ENCODE measurements at regions not wholly inside any gene's neighbourhood (a gene's known extent, or its start where the extent isn't known, plus 50 kb on each side); places are given as distances from the start of the nearest gene placed in this dataset.

DNA sequence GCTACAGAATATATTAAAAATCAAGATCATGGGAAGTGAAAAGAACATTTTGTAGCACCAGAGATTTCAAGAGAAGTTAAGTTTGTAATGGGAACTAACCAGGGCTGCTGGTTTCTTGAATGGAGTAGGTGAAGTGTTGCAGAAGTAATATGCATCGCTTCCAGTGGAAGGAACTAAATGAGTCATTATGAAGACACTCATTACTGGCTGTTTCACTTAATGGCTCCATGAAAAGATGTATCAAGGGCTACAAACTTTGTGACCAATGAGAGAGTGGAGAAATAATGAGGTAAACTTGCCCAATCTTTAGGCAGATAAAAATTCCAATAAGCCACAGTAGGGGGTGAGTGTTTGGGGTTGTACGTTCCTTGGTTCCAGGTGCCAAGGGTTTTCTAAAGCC, 380.4 kb upstream of the POU3F3 start:
- Histone ChIP-seq H3K9ac (ENCODE audit: low read depth, low read length) (no peak overlapping the region), H3K4me2 (ENCODE audit: insufficient read depth, low read length) (no peak overlapping the region), H3K9me3 (ENCODE audit: insufficient read depth, low read length, severe bottlenecking) (no peaks in the 10 kb centered on the region), H3K36me3 (ENCODE audit: insufficient read depth, low read length) (no peaks in the 10 kb centered on the region), H3K4me1 (ENCODE audit: insufficient read depth, low read length) (no peaks in the 10 kb centered on the region), H2AFZ (ENCODE audit: low read depth, low read length) (no peak overlapping the region), H4K20me1 (ENCODE audit: insufficient read depth, low read length) (no peaks in the 10 kb centered on the region), H3K79me2 (ENCODE audit: insufficient read depth, low read length) (no peaks in the 10 kb centered on the region), H3K27me3 (ENCODE audit: insufficient read depth, low read length, poor library complexity) (no peaks in the 10 kb centered on the region), H3K27ac (ENCODE audit: low read length) (no peak overlapping the region), H3K4me3 (ENCODE audit: low read depth in 1 of 2, low read length in 2 of 2) (no peak overlapping the region)
- no peak for DNase-seq
- ATAC-seq (ENCODE audit: insufficient read depth, low read depth), result no peak
- TF ChIP-seq, protein P1, sequence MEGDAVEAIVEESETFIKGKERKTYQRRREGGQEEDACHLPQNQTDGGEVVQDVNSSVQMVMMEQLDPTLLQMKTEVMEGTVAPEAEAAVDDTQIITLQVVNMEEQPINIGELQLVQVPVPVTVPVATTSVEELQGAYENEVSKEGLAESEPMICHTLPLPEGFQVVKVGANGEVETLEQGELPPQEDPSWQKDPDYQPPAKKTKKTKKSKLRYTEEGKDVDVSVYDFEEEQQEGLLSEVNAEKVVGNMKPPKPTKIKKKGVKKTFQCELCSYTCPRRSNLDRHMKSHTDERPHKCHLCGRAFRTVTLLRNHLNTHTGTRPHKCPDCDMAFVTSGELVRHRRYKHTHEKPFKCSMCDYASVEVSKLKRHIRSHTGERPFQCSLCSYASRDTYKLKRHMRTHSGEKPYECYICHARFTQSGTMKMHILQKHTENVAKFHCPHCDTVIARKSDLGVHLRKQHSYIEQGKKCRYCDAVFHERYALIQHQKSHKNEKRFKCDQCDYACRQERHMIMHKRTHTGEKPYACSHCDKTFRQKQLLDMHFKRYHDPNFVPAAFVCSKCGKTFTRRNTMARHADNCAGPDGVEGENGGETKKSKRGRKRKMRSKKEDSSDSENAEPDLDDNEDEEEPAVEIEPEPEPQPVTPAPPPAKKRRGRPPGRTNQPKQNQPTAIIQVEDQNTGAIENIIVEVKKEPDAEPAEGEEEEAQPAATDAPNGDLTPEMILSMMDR (IDR thresholded peaks at IDR 0.05; ENCODE audit: borderline replicate concordance, extremely low read depth, low read length, poor library complexity, severe bottlenecking), result no peak
- TF ChIP-seq EZH2 (IDR thresholded peaks at IDR 0.05; ENCODE audit: borderline replicate concordance, low read depth, low read length, severe bottlenecking), result no peak

DNA sequence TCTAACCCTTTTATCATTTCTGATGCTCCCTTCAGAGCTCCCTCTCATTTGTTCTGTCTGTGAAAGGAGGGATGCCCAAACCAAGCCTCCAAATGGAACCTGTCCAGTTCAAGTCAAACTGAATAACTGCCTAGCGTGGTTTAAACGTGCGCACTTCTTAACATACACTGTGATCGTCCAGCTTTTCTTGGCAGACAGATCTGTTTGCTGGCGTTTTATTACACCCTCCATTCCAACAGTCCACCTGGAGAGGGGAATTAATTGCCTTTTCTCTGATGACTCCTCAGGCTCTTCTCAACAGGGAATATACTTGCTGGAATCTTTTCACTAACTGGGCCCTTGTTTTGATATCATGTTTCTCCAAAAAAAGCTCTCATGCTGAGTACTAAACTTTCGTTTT, 379.2 kb upstream of the POU3F3 start:
- Histone ChIP-seq H3K4me2 (ENCODE audit: insufficient read depth, low read length) (no peak overlapping the region), H3K9me3 (ENCODE audit: insufficient read depth, low read length, severe bottlenecking) (no peaks in the 10 kb centered on the region), H2AFZ (ENCODE audit: low read depth, low read length) (no peak overlapping the region), H3K4me3 (ENCODE audit: low read depth in 1 of 2, low read length in 2 of 2) (no peak overlapping the region), H3K27me3 (ENCODE audit: insufficient read depth, low read length, poor library complexity) (no peaks in the 10 kb centered on the region), H3K4me1 (ENCODE audit: insufficient read depth, low read length) (no peaks in the 10 kb centered on the region), H3K79me2 (ENCODE audit: insufficient read depth, low read length) (no peaks in the 10 kb centered on the region), H4K20me1 (ENCODE audit: insufficient read depth, low read length) (no peaks in the 10 kb centered on the region), H3K27ac (ENCODE audit: low read length) (no peak overlapping the region), H3K9ac (ENCODE audit: low read depth, low read length) (no peak overlapping the region), H3K36me3 (ENCODE audit: insufficient read depth, low read length) (no peaks in the 10 kb centered on the region)
- TF ChIP-seq, protein P1 (IDR thresholded peaks at IDR 0.05; ENCODE audit: borderline replicate concordance, extremely low read depth, low read length, poor library complexity, severe bottlenecking), result no peak
- no peak for TF ChIP-seq EZH2 (IDR thresholded peaks at IDR 0.05; ENCODE audit: borderline replicate concordance, low read depth, low read length, severe bottlenecking)
- DNase-seq, result no peak
- ATAC-seq (ENCODE audit: insufficient read depth, low read depth), result no peak

- TF ChIP-seq, protein P1 (IDR thresholded peaks at IDR 0.05; ENCODE audit: borderline replicate concordance, extremely low read depth, low read length, poor library complexity, severe bottlenecking), result no peak
- TF ChIP-seq EZH2 (IDR thresholded peaks at IDR 0.05; ENCODE audit: borderline replicate concordance, low read depth, low read length, severe bottlenecking), result no peak
- DNase-seq (no peak), ATAC-seq (ENCODE audit: insufficient read depth, low read depth) (no peak)
- no peak overlapping the region for H3K4me2 ChIP-seq (ENCODE audit: insufficient read depth, low read length)
- no peak overlapping the region for H3K4me3 ChIP-seq (ENCODE audit: low read depth in 1 of 2, low read length in 2 of 2)
- H3K9ac ChIP-seq (ENCODE audit: low read depth, low read length), result no peak overlapping the region
- H3K9me3 ChIP-seq (ENCODE audit: insufficient read depth, low read length, severe bottlenecking), result no peaks in the 10 kb centered on the region
- H3K4me1 ChIP-seq (ENCODE audit: insufficient read depth, low read length), result no peaks in the 10 kb centered on the region
- no peaks in the 10 kb centered on the region for H3K79me2 ChIP-seq (ENCODE audit: insufficient read depth, low read length)
- H3K27ac ChIP-seq (ENCODE audit: low read length), result no peak overlapping the region
- no peaks in the 10 kb centered on the region for H3K27me3 ChIP-seq (ENCODE audit: insufficient read depth, low read length, poor library complexity)
- H4K20me1 ChIP-seq (ENCODE audit: insufficient read depth, low read length), result no peaks in the 10 kb centered on the region
- no peak overlapping the region for H2AFZ ChIP-seq (ENCODE audit: low read depth, low read length)
- no peaks in the 10 kb centered on the region for H3K36me3 ChIP-seq (ENCODE audit: insufficient read depth, low read length)
These were observed 377.8 kb upstream of the POU3F3 start for GRCh38 chr2:104476075-104476474.

- Histone ChIP-seq H3K9ac (ENCODE audit: low read depth, low read length) (no peak overlapping the region), H3K4me1 (ENCODE audit: insufficient read depth, low read length) (no peaks in the 10 kb centered on the region), H3K4me2 (ENCODE audit: insufficient read depth, low read length) (no peak overlapping the region), H3K9me3 (ENCODE audit: insufficient read depth, low read length, severe bottlenecking) (no peaks in the 10 kb centered on the region), H3K27ac (ENCODE audit: low read length) (no peak overlapping the region), H3K79me2 (ENCODE audit: insufficient read depth, low read length) (no peaks in the 10 kb centered on the region), H3K4me3 (ENCODE audit: low read depth in 1 of 2, low read length in 2 of 2) (no peak overlapping the region), H4K20me1 (ENCODE audit: insufficient read depth, low read length) (no peaks in the 10 kb centered on the region), H2AFZ (ENCODE audit: low read depth, low read length) (no peak overlapping the region), H3K27me3 (ENCODE audit: insufficient read depth, low read length, poor library complexity) (no peaks in the 10 kb centered on the region), H3K36me3 (ENCODE audit: insufficient read depth, low read length) (no peaks in the 10 kb centered on the region)
- no peak for DNase-seq
- TF ChIP-seq, protein P1 (IDR thresholded peaks at IDR 0.05; ENCODE audit: borderline replicate concordance, extremely low read depth, low read length, poor library complexity, severe bottlenecking), result no peak
- TF ChIP-seq EZH2 (IDR thresholded peaks at IDR 0.05; ENCODE audit: borderline replicate concordance, low read depth, low read length, severe bottlenecking), result no peak
- ATAC-seq (ENCODE audit: insufficient read depth, low read depth), result no peak
These were observed 377.3 kb upstream of the POU3F3 start for GRCh38 chr2:104476563-104476988.
